GM12878 (cell line): ENCODE measurements at regions not wholly inside any gene's neighbourhood (a gene's known extent, or its start where the extent isn't known, plus 50 kb on each side); places are given as distances from the start of the nearest gene placed in this dataset.

Source experiments
- ATAC-seq: fragments of 200-7000 bp; cut with Tn5 transposase; 3 replicates; pipeline ENCODE4 v1.9.1; 2020; ENCODE audit warnings: mild to moderate bottlenecking, moderate library complexity
- BruUV-seq: library from RNA; stranded (reverse); fragments of 400-500 nt; replicated peaks from 2 replicates; lab custom pipeline; 2021; lab: Mats Ljungman, UMichigan
- CTCF ChIA-PET: fragments of 300-600 bp; sonication (Branson Sonifier 250); formaldehyde crosslinking; extraction: SDS; loops from one replicate; lab custom pipeline; 2021; ENCODE audit warnings: inconsistent platforms; lab: Yijun Ruan, JAX
- POLR2A ChIA-PET: fragments of 350-600 bp; formaldehyde crosslinking; extraction: SDS; loops from one replicate; lab custom pipeline; 2021; ENCODE audit warnings: inconsistent platforms; lab: Charles Lee
- RAD21 ChIA-PET: fragments of 300-600 bp; sonication (Branson Sonifier 250); formaldehyde crosslinking; loops from one replicate; lab custom pipeline; 2023; ENCODE audit warnings: antibody characterized with exemption; ENCODE audit not compliant: unreplicated experiment; lab: Charles Lee
- SMC1A ChIA-PET: fragments of 300-600 bp; sonication (Branson Sonifier 250); formaldehyde crosslinking; loops from one replicate; lab custom pipeline; 2023; ENCODE audit not compliant: unreplicated experiment, uncharacterized antibody; lab: Charles Lee
- DNase-seq: peaks from one replicate; pipeline ENCODE4 v3.0.0-alpha.2; 2011; ENCODE audit warnings: low read depth, low spot score
- FAIRE-seq: peaks from 3 replicates; lab custom pipeline; 2011; peaks lifted over from hg19 to GRCh38; lab: Jason Lieb, UNC
- H2AFZ ChIP-seq: 2 replicates; pipeline ENCODE4 v1.6.0; 2011; ENCODE audit warnings: low read depth, low read length, control low read depth; ENCODE audit not compliant: control insufficient read depth
- H3K27ac ChIP-seq: 2 replicates; pipeline ENCODE4 v1.5.1; 2011; ENCODE audit warnings: control low read depth; ENCODE audit not compliant: control insufficient read depth, insufficient read depth
- H3K27me3 ChIP-seq, 2 experiments: replicated peaks in 1 of 2; 2 replicates each; pipeline versions ENCODE4 v1.6.0 to v1.6.1; 2011; ENCODE audit warnings: low read length in 1 of 2; ENCODE audit not compliant: control insufficient read depth in 2 of 2, insufficient read depth in 2 of 2
- H3K36me3 ChIP-seq, 2 experiments: 2 replicates each; pipeline ENCODE4 v1.5.1; 2011; ENCODE audit warnings: low read length in 1 of 2; ENCODE audit not compliant: control insufficient read depth in 2 of 2, insufficient read depth in 2 of 2
- H3K4me1 ChIP-seq: 2 replicates; pipeline ENCODE4 v1.6.1; 2011; ENCODE audit warnings: mild to moderate bottlenecking, low read length, moderate library complexity, mixed read lengths; ENCODE audit not compliant: control insufficient read depth, insufficient read depth
- H3K4me2 ChIP-seq: 2 replicates; pipeline ENCODE4 v1.6.0; 2011; ENCODE audit warnings: control low read depth; ENCODE audit not compliant: control insufficient read depth, insufficient read depth
- H3K4me3 ChIP-seq: fragments of 200-600 bp; sonication (generic); 2 replicates; pipeline ENCODE4 v1.5.1; 2016
- H3K79me2 ChIP-seq: 2 replicates; pipeline ENCODE4 v1.6.0; 2011; ENCODE audit warnings: low read length; ENCODE audit not compliant: control insufficient read depth, insufficient read depth
- H3K9ac ChIP-seq: 2 replicates; pipeline ENCODE4 v1.8.0; 2011; ENCODE audit warnings: low read length, control low read depth, mixed read lengths; ENCODE audit not compliant: control insufficient read depth, insufficient read depth
- H3K9me3 ChIP-seq: replicated peaks from 3 replicates; pipeline ENCODE4 v1.5.1; 2011; ENCODE audit warnings: mild to moderate bottlenecking, low read length; ENCODE audit not compliant: control insufficient read depth, insufficient read depth
- H4K20me1 ChIP-seq: 2 replicates; pipeline ENCODE4 v1.6.0; 2011; ENCODE audit not compliant: control insufficient read depth, insufficient read depth
- ATF2 ChIP-seq: IDR thresholded peaks from 2 replicates; pipeline ENCODE4 v1.6.1; 2012; ENCODE audit warnings: low read length, inconsistent platforms
- BACH1 ChIP-seq: fragments of 450-650 bp; IDR thresholded peaks from 2 replicates; pipeline ENCODE4 v1.6.1; 2017; ENCODE audit warnings: mild to moderate bottlenecking, borderline replicate concordance
- CBX3 ChIP-seq: fragments of 200-600 bp; sonication (generic); IDR thresholded peaks from 2 replicates; pipeline ENCODE4 v1.6.1; 2016; ENCODE audit warnings: low read depth, borderline replicate concordance
- CHD4 ChIP-seq: fragments of 200-600 bp; sonication (generic); IDR thresholded peaks from 2 replicates; pipeline ENCODE4 v1.6.1; 2016; ENCODE audit warnings: mild to moderate bottlenecking
- EZH2 ChIP-seq: IDR thresholded peaks from 2 replicates; pipeline ENCODE4 v1.6.1; 2012; ENCODE audit warnings: low read depth, mild to moderate bottlenecking, control low read depth, inconsistent platforms, low read length, borderline replicate concordance; ENCODE audit not compliant: control insufficient read depth
- LARP7 ChIP-seq: fragments of 450-650 bp; IDR thresholded peaks from 2 replicates; pipeline ENCODE4 v1.6.1; 2017; ENCODE audit warnings: mild to moderate bottlenecking
- MEF2A ChIP-seq: IDR thresholded peaks from 2 replicates; pipeline ENCODE4 v1.6.1; 2011; ENCODE audit warnings: low read depth, mild to moderate bottlenecking, low read length, moderate library complexity; ENCODE audit not compliant: insufficient read depth
- NKRF ChIP-seq: fragments of 450-650 bp; conservative IDR thresholded peaks from 2 replicates; pipeline ENCODE4 v1.6.1; 2017; ENCODE audit warnings: mild to moderate bottlenecking, moderate library complexity
- PRDM15 ChIP-seq: fragments of 450-650 bp; formaldehyde crosslinking; IDR thresholded peaks from 2 replicates; pipeline ENCODE4 v1.4.0; 2020; ENCODE audit warnings: mild to moderate bottlenecking, moderate library complexity
- RB1 ChIP-seq: fragments of 450-650 bp; formaldehyde crosslinking; IDR thresholded peaks from 2 replicates; pipeline ENCODE4 v1.6.1; 2017; ENCODE audit warnings: mild to moderate bottlenecking, borderline replicate concordance
- RBBP5 ChIP-seq: fragments of 200-600 bp; sonication (generic); conservative IDR thresholded peaks from 2 replicates; pipeline ENCODE4 v1.6.1; 2016
- SRF ChIP-seq, 2 experiments: IDR thresholded peaks; 2 replicates each; pipeline ENCODE4 v1.6.1; 2011; ENCODE audit warnings: low read depth in 2 of 2, low read length in 2 of 2, mild to moderate bottlenecking in 1 of 2, moderate library complexity in 1 of 2
- TARDBP ChIP-seq: IDR thresholded peaks from 2 replicates; pipeline ENCODE4 v1.6.1; 2016; ENCODE audit warnings: borderline replicate concordance
- TCF3 ChIP-seq: IDR thresholded peaks from 2 replicates; pipeline ENCODE4 v1.6.1; 2012; ENCODE audit warnings: low read depth, mild to moderate bottlenecking, low read length, borderline replicate concordance; ENCODE audit not compliant: insufficient read depth
- ZBTB4 ChIP-seq: fragments of 450-650 bp; formaldehyde crosslinking; IDR thresholded peaks from 2 replicates; pipeline ENCODE4 v1.4.0; 2022; ENCODE audit warnings: mild to moderate bottlenecking, moderate library complexity
- WGBS: methylation state at CpG from one replicate; pipeline ENCODE4 v1.1.6; 2016; ENCODE audit warnings: low lambda C conversion rate; ENCODE audit not compliant: insufficient replicate concordance, insufficient coverage; ENCODE audit errors: missing lambda C conversion rate; 5-methylcytosine and 5-hydroxymethylcytosine counted together
- in situ Hi-C: fragments of 300-500 bp; cut with MboI; formaldehyde crosslinking; loops from 9 replicates; pipeline ENCODE4 v1.14.3; 2018; ENCODE audit warnings: mixed read lengths
- intact Hi-C: fragments of 100-400 bp; cut with micrococcal nuclease; formaldehyde crosslinking; loops from one replicate; pipeline ENCODE4 v1.14.2; 2022; ENCODE audit not compliant: unreplicated experiment

GRCh38 chr15:39453620-39454019, 127.3 kb upstream of the THBS1 start:
- BruUV-seq, result no TSS peak
- RAD21 ChIA-PET, result no interaction called here
- H2AFZ ChIP-seq, result peak overlapping the region; percentile 51
- SMC1A ChIA-PET, result no interaction called here
- CTCF ChIA-PET, result no interaction called here
- H3K27me3 ChIP-seq, result no peaks in the 10 kb centered on the region
- DNase-seq (peak; percentile 31), ATAC-seq (peak; percentile 93), FAIRE-seq (no peak)
- H3K4me2 ChIP-seq, result peak overlapping the region; percentile 38; the same call in 1 of the 2 replicates
- H3K4me3 ChIP-seq, result no peak overlapping the region
- in situ Hi-C loops (no loop called here), intact Hi-C loops (loop anchor here (1.0 kb wide), 1 partner anchor 42 kb away; no protein-coding TSS in a partner anchor)
- H3K79me2 ChIP-seq, result no peaks in the 10 kb centered on the region
- H3K9ac ChIP-seq, result no peak overlapping the region
- POLR2A ChIA-PET, result no interaction called here
- H3K36me3 ChIP-seq, result no peaks in the 10 kb centered on the region
- H4K20me1 ChIP-seq, result no peaks in the 10 kb centered on the region
- WGBS, result 0% methylated on average over 4 of the region's 4 CpGs
- peak overlapping the region; percentile 46; the same call in 1 of the 2 replicates for H3K27ac ChIP-seq
- no peaks in the 10 kb centered on the region; the same call in 2 of the 3 replicates for H3K9me3 ChIP-seq
- peaks cover 5% of the 10 kb centered on the region; the same call in 1 of the 2 replicates for H3K4me1 ChIP-seq
- no peak for TF ChIP-seq EZH2
- TF ChIP-seq RB1, result no peak
- TF ChIP-seq BACH1, result peak; percentile 43; the same call in 1 of the 2 replicates
- no peak for TF ChIP-seq ATF2
- no peak for TF ChIP-seq TARDBP
- TF ChIP-seq MEF2A, result 0 out of 2 replicates have a peak, but pooled peaks have one; percentile 16
- no peak for TF ChIP-seq LARP7
- TF ChIP-seq TCF3, result no peak
- no peak for TF ChIP-seq PRDM15
- no peak for TF ChIP-seq ZBTB4 (CRISPR knock-in tag)
- TF ChIP-seq NKRF, result no peak
- TF ChIP-seq SRF (IDR thresholded peaks at IDR 0.05; ENCODE audit: low read depth in 2 of 2, low read length in 2 of 2), result peak in 1 of 2 experiments; percentile 35; a peak in 1 of 4 replicates
- TF ChIP-seq CBX3, result no peak
- TF ChIP-seq RBBP5, result no peak
- TF ChIP-seq CHD4, result no peak
